ENCODE measurements at regions not wholly inside any gene's neighbourhood (a gene's known extent, or its start where the extent isn't known, plus 50 kb on each side); places are given as distances from the start of the nearest gene placed in this dataset.

DNA sequence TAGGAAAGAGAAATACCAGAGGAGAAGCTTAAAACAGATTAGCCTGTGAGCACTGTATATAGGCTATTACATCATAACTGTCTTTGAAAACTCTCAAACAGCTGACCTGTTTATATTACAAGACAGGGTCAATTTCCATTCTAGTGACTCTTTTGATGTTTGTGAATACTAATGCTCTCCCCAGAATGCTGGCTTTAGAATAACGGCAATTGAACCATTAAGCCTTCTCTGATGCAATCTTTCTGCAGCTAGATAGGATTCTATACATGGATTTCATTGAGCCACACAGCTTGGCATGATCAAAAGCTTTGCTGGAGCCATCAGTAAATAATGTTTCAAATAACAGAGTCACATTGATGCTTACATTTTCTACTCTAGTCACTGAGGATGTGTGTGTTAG, 122.7 kb upstream of the FAT3 start:
- TF ChIP-seq, protein P1, sequence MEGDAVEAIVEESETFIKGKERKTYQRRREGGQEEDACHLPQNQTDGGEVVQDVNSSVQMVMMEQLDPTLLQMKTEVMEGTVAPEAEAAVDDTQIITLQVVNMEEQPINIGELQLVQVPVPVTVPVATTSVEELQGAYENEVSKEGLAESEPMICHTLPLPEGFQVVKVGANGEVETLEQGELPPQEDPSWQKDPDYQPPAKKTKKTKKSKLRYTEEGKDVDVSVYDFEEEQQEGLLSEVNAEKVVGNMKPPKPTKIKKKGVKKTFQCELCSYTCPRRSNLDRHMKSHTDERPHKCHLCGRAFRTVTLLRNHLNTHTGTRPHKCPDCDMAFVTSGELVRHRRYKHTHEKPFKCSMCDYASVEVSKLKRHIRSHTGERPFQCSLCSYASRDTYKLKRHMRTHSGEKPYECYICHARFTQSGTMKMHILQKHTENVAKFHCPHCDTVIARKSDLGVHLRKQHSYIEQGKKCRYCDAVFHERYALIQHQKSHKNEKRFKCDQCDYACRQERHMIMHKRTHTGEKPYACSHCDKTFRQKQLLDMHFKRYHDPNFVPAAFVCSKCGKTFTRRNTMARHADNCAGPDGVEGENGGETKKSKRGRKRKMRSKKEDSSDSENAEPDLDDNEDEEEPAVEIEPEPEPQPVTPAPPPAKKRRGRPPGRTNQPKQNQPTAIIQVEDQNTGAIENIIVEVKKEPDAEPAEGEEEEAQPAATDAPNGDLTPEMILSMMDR (IDR thresholded peaks at IDR 0.05; ENCODE audit: low read depth, low read length, poor library complexity, severe bottlenecking): no peak
- TF ChIP-seq EZH2phosphoT487 (IDR thresholded peaks at IDR 0.05; ENCODE audit: borderline replicate concordance, low read length): no peak

All from DOHH2 (cell line).